ENCODE measurements at regions not wholly inside any gene's neighbourhood (a gene's known extent, or its start where the extent isn't known, plus 50 kb on each side); places are given as distances from the start of the nearest gene placed in this dataset.

- H3K4me2 ChIP-seq: no peak overlapping the region
- no peak for DNase-seq (ENCODE audit: low spot score)
- H3K9me2 ChIP-seq (replicated peaks; ENCODE audit: insufficient read depth): no peaks in the 10 kb centered on the region
- no peak overlapping the region for H3K4me3 ChIP-seq
- no peak for TF ChIP-seq CTCF (IDR thresholded peaks at IDR 0.05; ENCODE audit: poor library complexity)
- TF ChIP-seq EZH2phosphoT487 (IDR thresholded peaks at IDR 0.05; ENCODE audit: low read depth, severe bottlenecking, unreplicated experiment): no peak
- TF ChIP-seq EZH2 (IDR thresholded peaks at IDR 0.05; ENCODE audit: borderline replicate concordance): no peak
- no peak overlapping the region for H3K27ac ChIP-seq
- H2AFZ ChIP-seq: no peak overlapping the region
- 37% methylated on average over 5 of the region's 5 CpGs for WGBS (ENCODE audit: low lambda C conversion rate, missing lambda C conversion rate)
- H4K20me1 ChIP-seq (ENCODE audit: insufficient read depth, poor library complexity, severe bottlenecking): no peaks in the 10 kb centered on the region
- H3K36me3 ChIP-seq (replicated peaks; ENCODE audit: insufficient read depth, low read depth): no peaks in the 10 kb centered on the region
- no peaks in the 10 kb centered on the region for H3K4me1 ChIP-seq (ENCODE audit: insufficient read depth)
- no peaks in the 10 kb centered on the region for H3K9me3 ChIP-seq (ENCODE audit: low read depth)
- peaks cover 5% of the 10 kb centered on the region for H3K27me3 ChIP-seq
- no peaks in the 10 kb centered on the region for H3K79me2 ChIP-seq
These were observed 562.8 kb upstream of the GOT2 start for GRCh38 chr16:59296888-59297287.

- H3K9me3 ChIP-seq (ENCODE audit: low read depth): no peaks in the 10 kb centered on the region
- H3K36me3 ChIP-seq (replicated peaks; ENCODE audit: insufficient read depth, low read depth): no peaks in the 10 kb centered on the region
- H3K27ac ChIP-seq: no peak overlapping the region
- WGBS (ENCODE audit: low lambda C conversion rate, missing lambda C conversion rate): 40% methylated on average over 5 of the region's 5 CpGs
- no peaks in the 10 kb centered on the region for H3K9me2 ChIP-seq (replicated peaks; ENCODE audit: insufficient read depth)
- no peak for DNase-seq (ENCODE audit: low spot score)
- TF ChIP-seq EZH2 (IDR thresholded peaks at IDR 0.05; ENCODE audit: borderline replicate concordance) (no peak), EZH2phosphoT487 (IDR thresholded peaks at IDR 0.05; ENCODE audit: low read depth, severe bottlenecking, unreplicated experiment) (no peak), CTCF (IDR thresholded peaks at IDR 0.05; ENCODE audit: poor library complexity) (no peak)
- no peak overlapping the region for H2AFZ ChIP-seq
- H3K4me3 ChIP-seq: no peak overlapping the region
- no peaks in the 10 kb centered on the region for H3K79me2 ChIP-seq
- H3K27me3 ChIP-seq: peaks cover 5% of the 10 kb centered on the region
- peak overlapping the region; percentile 25 for H3K4me2 ChIP-seq
- no peaks in the 10 kb centered on the region for H3K4me1 ChIP-seq (ENCODE audit: insufficient read depth)
- no peaks in the 10 kb centered on the region for H4K20me1 ChIP-seq (ENCODE audit: insufficient read depth, poor library complexity, severe bottlenecking)
These were observed 562.0 kb upstream of the GOT2 start for GRCh38 chr16:59295993-59296736.

GRCh38 chr16:59295474-59295873 lies 561.4 kb upstream of the GOT2 start:
- H3K4me2 ChIP-seq: peak overlapping the region; percentile 25
- no peak overlapping the region for H3K27ac ChIP-seq
- no peaks in the 10 kb centered on the region for H4K20me1 ChIP-seq (ENCODE audit: insufficient read depth, poor library complexity, severe bottlenecking)
- H3K9me2 ChIP-seq (replicated peaks; ENCODE audit: insufficient read depth): no peaks in the 10 kb centered on the region
- H3K36me3 ChIP-seq (replicated peaks; ENCODE audit: insufficient read depth, low read depth): no peaks in the 10 kb centered on the region
- DNase-seq (ENCODE audit: low spot score): no peak
- H3K9me3 ChIP-seq (ENCODE audit: low read depth): no peaks in the 10 kb centered on the region
- no peak for TF ChIP-seq CTCF (IDR thresholded peaks at IDR 0.05; ENCODE audit: poor library complexity)
- no peak for TF ChIP-seq EZH2 (IDR thresholded peaks at IDR 0.05; ENCODE audit: borderline replicate concordance)
- no peak for TF ChIP-seq EZH2phosphoT487 (IDR thresholded peaks at IDR 0.05; ENCODE audit: low read depth, severe bottlenecking, unreplicated experiment)
- no peak overlapping the region for H3K4me3 ChIP-seq
- H3K27me3 ChIP-seq: peaks cover 5% of the 10 kb centered on the region
- no peak overlapping the region for H2AFZ ChIP-seq
- H3K4me1 ChIP-seq (ENCODE audit: insufficient read depth): no peaks in the 10 kb centered on the region
- no peaks in the 10 kb centered on the region for H3K79me2 ChIP-seq

All from hepatocyte (in vitro differentiated cells).